Neural crest cell (in vitro differentiated cells): ENCODE measurements at regions not wholly inside any gene's neighbourhood (a gene's known extent, or its start where the extent isn't known, plus 50 kb on each side); places are given as distances from the start of the nearest gene placed in this dataset.

Experiments used
- DNase-seq: peaks from one replicate; pipeline ENCODE4 v3.0.0; 2021; ENCODE audit warnings: low read depth, mixed read lengths, low spot score
- H3K27ac Mint-ChIP-seq: one replicate; pipeline ENCODE4 v1.8.0; 2021; ENCODE audit warnings: mild to moderate bottlenecking, mixed read lengths; ENCODE audit not compliant: unreplicated experiment
- H3K27me3 Mint-ChIP-seq: 2 replicates; pipeline ENCODE4 v1.8.0; 2021; ENCODE audit warnings: low read depth, mild to moderate bottlenecking, mixed read lengths
- H3K36me3 Mint-ChIP-seq: 2 replicates; pipeline ENCODE4 v1.8.0; 2021; ENCODE audit warnings: low read depth, mild to moderate bottlenecking, mixed read lengths
- H3K4me1 Mint-ChIP-seq: 2 replicates; pipeline ENCODE4 v1.8.0; 2021; ENCODE audit warnings: mixed read lengths
- H3K4me3 Mint-ChIP-seq: one replicate; pipeline ENCODE4 v1.8.0; 2021; ENCODE audit warnings: mild to moderate bottlenecking, mixed read lengths
- H3K9me3 Mint-ChIP-seq: 2 replicates; pipeline ENCODE4 v1.8.0; 2021; ENCODE audit warnings: mixed read lengths
- CTCF ChIP-seq: fragments of 200-600 bp; sonication (generic); conservative IDR thresholded peaks from 2 replicates; pipeline ENCODE4 v1.5.0; 2021; ENCODE audit warnings: antibody characterized with exemption, mild to moderate bottlenecking

DNA sequence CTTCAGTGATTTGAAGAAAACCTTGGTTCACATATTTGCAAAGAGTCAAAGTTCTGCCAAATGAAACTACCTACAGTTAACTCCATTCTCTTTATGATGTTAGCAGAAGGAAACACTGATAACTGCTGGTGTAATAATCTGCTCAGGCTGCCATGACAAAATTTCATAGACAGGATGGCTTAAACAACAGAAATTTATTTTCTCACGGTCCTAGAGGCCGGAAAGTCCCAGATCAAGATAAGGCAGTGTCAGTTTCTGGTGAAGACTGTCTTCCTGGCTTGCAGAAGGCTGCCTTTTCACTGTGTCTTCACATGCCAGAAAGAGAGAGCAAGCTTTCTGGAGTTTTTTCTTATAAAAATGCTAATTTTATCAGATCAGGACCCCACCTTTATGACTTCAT, 102.4 kb upstream of the PARP8 start:
- H3K9me3 Mint-ChIP-seq: no peaks in the 10 kb centered on the region
- no peaks in the 10 kb centered on the region for H3K36me3 Mint-ChIP-seq
- no peaks in the 10 kb centered on the region for H3K27me3 Mint-ChIP-seq
- H3K4me1 Mint-ChIP-seq: no peaks in the 10 kb centered on the region
- no peak for DNase-seq
- no peak overlapping the region for H3K27ac Mint-ChIP-seq
- H3K4me3 Mint-ChIP-seq: no peak overlapping the region
- no peak for TF ChIP-seq CTCF

- no peak for TF ChIP-seq CTCF
- DNase-seq: no peak
- Mint-ChIP-seq H3K36me3 (no peaks in the 10 kb centered on the region), H3K27me3 (no peaks in the 10 kb centered on the region), H3K4me1 (no peaks in the 10 kb centered on the region), H3K27ac (no peak overlapping the region), H3K4me3 (no peak overlapping the region), H3K9me3 (no peaks in the 10 kb centered on the region)
Measured at GRCh38 chr5:50564558-50564957, 101.9 kb upstream of the PARP8 start.

DNA sequence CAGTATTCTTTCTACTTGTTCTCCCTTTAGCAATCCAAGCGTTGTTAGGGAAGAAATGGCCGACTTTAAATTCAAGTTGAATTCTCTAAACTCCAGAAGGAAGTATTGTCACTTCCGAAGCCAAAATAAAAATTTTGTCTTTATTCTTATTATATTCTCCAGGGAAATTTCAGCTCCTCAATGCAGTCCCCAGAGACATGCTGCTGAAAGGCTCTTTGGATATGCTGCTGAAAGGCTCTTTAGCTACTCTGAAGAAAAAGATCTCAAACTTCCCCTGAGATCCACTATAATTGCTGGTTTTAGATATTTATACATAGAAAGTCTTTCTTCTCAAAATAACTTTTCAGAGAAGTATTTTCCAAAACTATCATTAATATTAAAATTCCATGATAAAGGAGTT, 92.3 kb upstream of the PARP8 start:
- no peak for TF ChIP-seq CTCF
- no peak overlapping the region for H3K27ac Mint-ChIP-seq
- H3K4me3 Mint-ChIP-seq: no peak overlapping the region
- H3K27me3 Mint-ChIP-seq: no peaks in the 10 kb centered on the region
- no peak for DNase-seq
- H3K9me3 Mint-ChIP-seq: peaks cover 2% of the 10 kb centered on the region
- no peaks in the 10 kb centered on the region for H3K4me1 Mint-ChIP-seq
- H3K36me3 Mint-ChIP-seq: no peaks in the 10 kb centered on the region

GRCh38 chr5:50575740-50576139, 90.7 kb upstream of the PARP8 start:
- Mint-ChIP-seq H3K36me3 (no peaks in the 10 kb centered on the region), H3K27ac (no peak overlapping the region), H3K27me3 (no peaks in the 10 kb centered on the region), H3K4me3 (no peak overlapping the region), H3K9me3 (peaks cover 2% of the 10 kb centered on the region), H3K4me1 (no peaks in the 10 kb centered on the region)
- DNase-seq: no peak
- TF ChIP-seq CTCF: no peak

DNA sequence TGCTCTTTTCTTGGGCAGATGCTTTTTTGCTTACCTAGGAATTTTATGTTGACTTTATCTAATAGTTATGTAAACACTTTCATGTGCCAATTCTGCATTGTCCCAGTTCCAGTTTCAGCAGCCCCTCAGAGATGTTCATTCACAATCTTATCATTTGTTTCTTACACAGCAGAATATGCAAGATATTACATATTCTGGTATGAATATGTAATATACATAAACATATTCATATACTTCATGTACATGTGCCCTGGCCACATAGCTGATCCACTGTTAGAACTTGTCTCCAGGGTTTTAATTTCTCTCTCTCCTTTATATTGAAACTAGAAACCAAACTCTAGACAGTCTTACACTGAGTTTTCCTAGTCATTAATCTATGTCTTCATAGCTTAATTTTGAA, 90.2 kb upstream of the PARP8 start:
- no peak overlapping the region for H3K27ac Mint-ChIP-seq
- H3K4me3 Mint-ChIP-seq: no peak overlapping the region
- H3K27me3 Mint-ChIP-seq: no peaks in the 10 kb centered on the region
- no peak for DNase-seq
- H3K9me3 Mint-ChIP-seq: no peaks in the 10 kb centered on the region
- H3K36me3 Mint-ChIP-seq: no peaks in the 10 kb centered on the region
- no peaks in the 10 kb centered on the region for H3K4me1 Mint-ChIP-seq
- no peak for TF ChIP-seq CTCF

GRCh38 chr5:50576686-50577256, 89.7 kb upstream of the PARP8 start:
- H3K36me3 Mint-ChIP-seq: no peaks in the 10 kb centered on the region
- H3K27ac Mint-ChIP-seq: no peak overlapping the region
- TF ChIP-seq CTCF: no peak
- H3K4me3 Mint-ChIP-seq: no peak overlapping the region
- H3K4me1 Mint-ChIP-seq: no peaks in the 10 kb centered on the region
- no peak for DNase-seq
- no peaks in the 10 kb centered on the region for H3K9me3 Mint-ChIP-seq
- H3K27me3 Mint-ChIP-seq: no peaks in the 10 kb centered on the region
